ENCODE measurements at regions not wholly inside any gene's neighbourhood (a gene's known extent, or its start where the extent isn't known, plus 50 kb on each side); places are given as distances from the start of the nearest gene placed in this dataset.

DNA sequence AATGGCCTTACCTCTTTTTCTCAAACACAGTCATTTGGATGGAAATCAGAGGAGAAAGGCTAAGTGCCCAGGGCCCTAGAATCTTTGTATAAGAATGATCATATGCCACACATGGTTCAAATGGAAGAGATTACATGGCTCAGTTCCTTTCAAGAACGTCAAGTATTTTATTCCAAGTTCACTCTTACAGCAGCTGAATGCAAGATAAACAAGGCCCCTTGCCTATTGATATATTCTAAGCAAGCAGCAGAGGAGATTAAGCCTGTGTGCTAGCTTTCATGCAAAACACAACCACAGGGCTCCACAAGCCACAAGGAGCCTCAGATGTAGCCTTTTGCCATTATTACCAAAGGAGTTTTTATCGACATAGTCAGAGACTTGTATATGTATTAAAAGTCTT lies 55.3 kb upstream of the SLCO6A1 start:
- Histone ChIP-seq H3K27me3 (no peaks in the 10 kb centered on the region), H3K36me3 (no peaks in the 10 kb centered on the region), H3K4me1 (no peaks in the 10 kb centered on the region), H3K27ac (no peak overlapping the region), H3K4me3 (no peak overlapping the region), H3K9me3 (no peaks in the 10 kb centered on the region)
- DNase-seq, result no peak
- no peak for ATAC-seq
- intact Hi-C loops (cut with DNase I), result no loop called here
- TF ChIP-seq, protein P1, sequence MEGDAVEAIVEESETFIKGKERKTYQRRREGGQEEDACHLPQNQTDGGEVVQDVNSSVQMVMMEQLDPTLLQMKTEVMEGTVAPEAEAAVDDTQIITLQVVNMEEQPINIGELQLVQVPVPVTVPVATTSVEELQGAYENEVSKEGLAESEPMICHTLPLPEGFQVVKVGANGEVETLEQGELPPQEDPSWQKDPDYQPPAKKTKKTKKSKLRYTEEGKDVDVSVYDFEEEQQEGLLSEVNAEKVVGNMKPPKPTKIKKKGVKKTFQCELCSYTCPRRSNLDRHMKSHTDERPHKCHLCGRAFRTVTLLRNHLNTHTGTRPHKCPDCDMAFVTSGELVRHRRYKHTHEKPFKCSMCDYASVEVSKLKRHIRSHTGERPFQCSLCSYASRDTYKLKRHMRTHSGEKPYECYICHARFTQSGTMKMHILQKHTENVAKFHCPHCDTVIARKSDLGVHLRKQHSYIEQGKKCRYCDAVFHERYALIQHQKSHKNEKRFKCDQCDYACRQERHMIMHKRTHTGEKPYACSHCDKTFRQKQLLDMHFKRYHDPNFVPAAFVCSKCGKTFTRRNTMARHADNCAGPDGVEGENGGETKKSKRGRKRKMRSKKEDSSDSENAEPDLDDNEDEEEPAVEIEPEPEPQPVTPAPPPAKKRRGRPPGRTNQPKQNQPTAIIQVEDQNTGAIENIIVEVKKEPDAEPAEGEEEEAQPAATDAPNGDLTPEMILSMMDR (IDR thresholded peaks at IDR 0.05), result no peak
- TF ChIP-seq POLR2A (IDR thresholded peaks at IDR 0.05), result no peak
- WGBS (ENCODE audit: insufficient coverage, low coverage, low lambda C conversion rate, missing lambda C conversion rate), result 37% methylated on average over 2 of the region's 2 CpGs

DNA sequence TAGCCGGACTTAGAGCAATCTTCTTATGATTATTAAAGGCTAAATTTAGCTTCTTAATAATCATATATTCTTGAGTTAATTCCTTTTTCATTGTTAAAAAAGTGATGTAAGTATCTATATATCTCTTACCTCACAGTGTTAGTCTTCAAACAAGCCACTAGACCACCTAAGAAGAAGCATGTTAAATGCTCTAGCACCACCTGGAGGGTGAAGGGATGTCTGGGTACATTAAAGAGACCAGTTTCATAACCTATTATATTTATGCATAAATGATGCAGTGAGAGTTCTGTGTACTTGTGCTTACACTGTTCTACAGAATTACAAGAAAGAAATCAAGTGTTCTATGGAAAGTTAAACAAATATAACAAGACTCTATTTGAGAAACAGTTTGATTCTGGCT lies 55.9 kb upstream of the SLCO6A1 start:
- ATAC-seq, result no peak
- intact Hi-C loops (cut with DNase I), result no loop called here
- TF ChIP-seq, protein P1 (IDR thresholded peaks at IDR 0.05), result peak in 2 of 4 donors; percentile 6 to 19
- no peak for TF ChIP-seq POLR2A (IDR thresholded peaks at IDR 0.05)
- no peak for DNase-seq
- Histone ChIP-seq H3K27ac (no peak overlapping the region), H3K9me3 (no peaks in the 10 kb centered on the region), H3K4me3 (no peak overlapping the region), H3K4me1 (no peaks in the 10 kb centered on the region), H3K36me3 (no peaks in the 10 kb centered on the region), H3K27me3 (no peaks in the 10 kb centered on the region)
- 67% methylated on average over 1 of the region's 1 CpG for WGBS (ENCODE audit: insufficient coverage, low coverage, low lambda C conversion rate, missing lambda C conversion rate)

DNA sequence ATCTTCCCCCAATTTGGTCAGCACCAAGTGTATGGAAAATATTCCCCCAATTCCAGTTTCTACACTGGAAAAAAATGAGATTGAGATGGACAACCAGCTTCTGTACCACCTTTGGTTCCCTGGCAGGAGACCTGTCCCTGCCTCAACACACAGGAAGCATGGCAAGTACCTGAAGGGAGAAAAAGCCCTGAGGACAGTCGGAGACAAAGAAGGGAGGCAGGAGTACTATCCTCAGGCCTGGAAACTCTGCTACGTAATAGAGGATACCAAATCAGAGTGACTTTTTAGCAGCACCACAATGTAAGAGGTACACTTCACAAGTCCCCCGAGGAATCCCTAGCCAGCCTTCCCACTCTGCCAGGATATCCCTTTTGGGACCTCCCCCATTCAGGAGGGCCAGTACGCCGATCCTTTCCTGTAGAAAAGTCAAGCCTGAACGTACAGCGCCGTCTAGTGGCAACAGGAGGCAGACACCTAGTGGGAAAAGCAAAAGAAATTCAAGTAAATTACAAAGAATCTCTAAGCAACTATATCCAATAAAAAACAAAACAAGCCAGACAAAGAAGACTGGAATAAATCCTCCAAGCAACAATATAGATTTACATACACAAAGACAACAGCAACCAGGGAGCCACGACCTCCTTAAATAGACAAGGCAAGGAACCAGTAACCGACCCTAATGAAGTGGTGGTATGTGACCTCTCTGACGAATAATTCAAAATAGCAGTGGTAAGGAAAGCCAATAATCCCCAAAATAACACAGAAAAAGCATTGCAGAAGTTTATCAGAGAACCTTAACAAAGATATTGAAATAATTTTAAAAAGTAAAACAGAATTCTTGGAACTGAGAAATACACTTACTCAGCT lies 63.3 kb upstream of the SLCO6A1 start:
- no peaks in the 10 kb centered on the region for H3K27me3 ChIP-seq
- intact Hi-C loops (cut with DNase I), result no loop called here
- TF ChIP-seq, protein P1 (IDR thresholded peaks at IDR 0.05), result peak; percentile 37 to 60 (median 42)
- TF ChIP-seq POLR2A (IDR thresholded peaks at IDR 0.05), result no peak
- H3K27ac ChIP-seq, result no peak overlapping the region
- H3K4me3 ChIP-seq, result no peak overlapping the region
- no peaks in the 10 kb centered on the region for H3K4me1 ChIP-seq
- no peaks in the 10 kb centered on the region for H3K36me3 ChIP-seq
- ATAC-seq, result peak in 2 of 4 donors; percentile 42 to 62
- DNase-seq, result peak in 1 of 3 donors; percentile 18
- WGBS (ENCODE audit: insufficient coverage, low coverage, low lambda C conversion rate, missing lambda C conversion rate), result 27% methylated on average over 10 of the region's 11 CpGs
- H3K9me3 ChIP-seq, result no peaks in the 10 kb centered on the region

DNA sequence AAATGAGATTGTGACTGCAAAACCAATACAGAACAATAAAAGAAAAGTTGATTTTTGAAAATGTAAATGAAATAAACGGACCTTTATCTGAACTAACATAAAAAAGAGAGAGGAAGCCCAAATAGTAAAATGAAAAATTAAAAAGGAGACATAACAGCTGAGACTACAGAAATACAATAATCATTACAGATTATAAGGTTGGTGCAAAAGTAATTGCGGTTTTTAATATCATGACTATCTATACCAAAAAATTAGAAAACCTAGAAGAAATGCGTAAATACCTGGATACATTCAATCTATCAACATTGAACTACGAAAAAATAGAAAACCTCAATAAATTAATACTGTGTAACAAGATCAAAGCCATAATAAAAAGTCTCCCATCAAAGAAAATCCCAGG lies 71.9 kb upstream of the SLCO6A1 start:
- H3K4me3 ChIP-seq, result no peak overlapping the region
- no peaks in the 10 kb centered on the region for H3K36me3 ChIP-seq
- no peak for TF ChIP-seq POLR2A (IDR thresholded peaks at IDR 0.05)
- TF ChIP-seq, protein P1 (IDR thresholded peaks at IDR 0.05), result no peak
- ATAC-seq (no peak), DNase-seq (no peak)
- WGBS (ENCODE audit: insufficient coverage, low coverage, low lambda C conversion rate, missing lambda C conversion rate), result 43% methylated on average over 4 of the region's 4 CpGs
- H3K27ac ChIP-seq, result no peak overlapping the region
- H3K4me1 ChIP-seq, result no peaks in the 10 kb centered on the region
- H3K9me3 ChIP-seq, result no peaks in the 10 kb centered on the region
- no peaks in the 10 kb centered on the region for H3K27me3 ChIP-seq
- intact Hi-C loops (cut with DNase I), result no loop called here
